MM.1S (cell line): ENCODE measurements at regions not wholly inside any gene's neighbourhood (a gene's known extent, or its start where the extent isn't known, plus 50 kb on each side); places are given as distances from the start of the nearest gene placed in this dataset.

Experiments
- EZH2 ChIP-seq: fragments of 300-600 bp; sonication (generic); optimal IDR thresholded peaks from 2 replicates; pipeline ENCODE3; 2017; ENCODE audit warnings: low read depth, mild to moderate bottlenecking, antibody characterized with exemption, low read length, mixed read lengths
- TF ChIP-seq, protein P1 (sequence below): fragments of 300-600 bp; sonication (generic); IDR thresholded peaks from 2 replicates; pipeline ENCODE4 v1.5.1; 2016; ENCODE audit warnings: antibody characterized with exemption, low read length, mixed read lengths

DNA sequence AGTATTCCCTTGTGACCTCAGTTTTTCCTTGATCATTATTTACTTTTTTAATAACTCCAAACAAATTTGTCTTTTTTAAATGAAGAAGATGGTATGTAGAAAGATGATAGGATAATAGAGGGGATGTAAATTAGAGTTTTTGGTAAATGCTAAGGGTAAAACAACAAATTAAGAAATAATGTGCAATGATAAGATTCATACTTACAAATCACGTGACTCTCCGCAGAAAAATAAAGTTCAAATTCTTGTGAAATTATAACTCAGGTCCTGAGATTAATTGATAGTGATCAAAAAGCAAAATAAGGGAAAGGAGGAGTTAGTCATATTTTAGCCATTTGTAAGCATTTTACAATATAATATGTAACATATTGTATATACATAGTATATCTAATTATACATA is 304.1 kb upstream of the KCNH7 start:
- no peak for TF ChIP-seq EZH2
- TF ChIP-seq, protein P1, sequence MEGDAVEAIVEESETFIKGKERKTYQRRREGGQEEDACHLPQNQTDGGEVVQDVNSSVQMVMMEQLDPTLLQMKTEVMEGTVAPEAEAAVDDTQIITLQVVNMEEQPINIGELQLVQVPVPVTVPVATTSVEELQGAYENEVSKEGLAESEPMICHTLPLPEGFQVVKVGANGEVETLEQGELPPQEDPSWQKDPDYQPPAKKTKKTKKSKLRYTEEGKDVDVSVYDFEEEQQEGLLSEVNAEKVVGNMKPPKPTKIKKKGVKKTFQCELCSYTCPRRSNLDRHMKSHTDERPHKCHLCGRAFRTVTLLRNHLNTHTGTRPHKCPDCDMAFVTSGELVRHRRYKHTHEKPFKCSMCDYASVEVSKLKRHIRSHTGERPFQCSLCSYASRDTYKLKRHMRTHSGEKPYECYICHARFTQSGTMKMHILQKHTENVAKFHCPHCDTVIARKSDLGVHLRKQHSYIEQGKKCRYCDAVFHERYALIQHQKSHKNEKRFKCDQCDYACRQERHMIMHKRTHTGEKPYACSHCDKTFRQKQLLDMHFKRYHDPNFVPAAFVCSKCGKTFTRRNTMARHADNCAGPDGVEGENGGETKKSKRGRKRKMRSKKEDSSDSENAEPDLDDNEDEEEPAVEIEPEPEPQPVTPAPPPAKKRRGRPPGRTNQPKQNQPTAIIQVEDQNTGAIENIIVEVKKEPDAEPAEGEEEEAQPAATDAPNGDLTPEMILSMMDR, result no peak
